ENCODE measurements at regions not wholly inside any gene's neighbourhood (a gene's known extent, or its start where the extent isn't known, plus 50 kb on each side); places are given as distances from the start of the nearest gene placed in this dataset.

GRCh38 chr10:108582387-108582786 lies 1340.9 kb downstream of the XPNPEP1 start:
- TF ChIP-seq POLR2A (IDR thresholded peaks at IDR 0.05) (no peak), CTCF (IDR thresholded peaks at IDR 0.05) (no peak)

Data from uterus (tissue), 2 donors.